COR-L47 (cell line): ENCODE measurements at regions not wholly inside any gene's neighbourhood (a gene's known extent, or its start where the extent isn't known, plus 50 kb on each side); places are given as distances from the start of the nearest gene placed in this dataset.

Experiments used
- DNase-seq: peaks from one replicate; lab custom pipeline; 2025; lab: John Stamatoyannopoulos, UW

- no peak for DNase-seq
Measured at GRCh38 chr6:168968801-168969200, 284.8 kb downstream of the THBS2 start.

GRCh38 chr6:168968228-168968627 is 285.4 kb downstream of the THBS2 start:
- DNase-seq: peak; percentile 56

DNA sequence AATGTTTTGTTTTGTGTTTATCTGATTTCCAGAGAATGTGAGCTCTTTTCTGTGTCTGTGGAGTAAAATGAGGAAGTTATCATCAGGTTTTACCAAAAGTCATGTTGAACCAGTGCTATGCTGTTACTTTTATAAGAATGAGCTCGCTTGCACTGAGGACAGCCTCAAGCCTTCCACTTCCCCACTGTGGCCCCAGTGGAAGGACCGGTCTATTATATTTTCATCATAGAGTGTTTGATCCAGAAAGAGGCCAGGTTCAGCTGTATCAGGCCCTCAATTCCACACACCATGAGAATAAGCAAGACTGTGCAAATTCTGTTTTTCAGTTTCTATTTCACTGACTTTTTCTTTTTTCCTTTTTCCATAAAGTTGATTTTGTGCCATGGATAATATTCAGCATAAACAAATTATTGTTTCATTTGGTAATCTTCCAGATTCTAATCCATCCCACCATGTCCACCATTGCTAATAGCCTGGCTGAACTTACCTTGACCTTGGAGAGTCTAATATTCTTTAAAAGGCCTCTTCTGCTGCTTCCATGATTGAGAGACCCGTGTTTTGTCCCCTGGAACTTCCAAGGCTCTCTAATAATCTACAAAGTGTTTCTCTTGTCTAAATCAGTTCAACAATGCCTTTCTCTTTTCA is 286.2 kb downstream of the THBS2 start:
- DNase-seq: no peak

- no peak for DNase-seq
Measured at GRCh38 chr6:168964138-168964835, 289.4 kb downstream of the THBS2 start.

DNA sequence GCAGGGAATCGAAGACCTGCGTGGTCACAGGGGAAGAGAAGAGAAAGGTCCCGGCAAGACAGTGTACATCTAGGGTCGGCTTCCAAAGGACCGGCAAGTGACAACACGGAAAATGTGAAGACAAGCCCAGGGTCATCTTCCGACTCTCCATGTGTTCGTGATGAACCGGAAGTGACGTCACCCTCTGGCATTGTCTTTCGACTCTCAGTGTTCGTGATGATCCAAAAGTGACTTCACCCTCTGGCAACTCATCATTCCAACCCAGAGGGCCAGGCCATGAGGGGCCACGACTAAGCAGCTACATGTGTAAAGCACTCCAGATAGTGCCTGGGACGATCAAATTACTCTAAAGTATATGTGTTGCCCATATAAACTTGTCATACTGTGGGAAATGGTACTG is 290.8 kb downstream of the THBS2 start:
- no peak for DNase-seq

DNA sequence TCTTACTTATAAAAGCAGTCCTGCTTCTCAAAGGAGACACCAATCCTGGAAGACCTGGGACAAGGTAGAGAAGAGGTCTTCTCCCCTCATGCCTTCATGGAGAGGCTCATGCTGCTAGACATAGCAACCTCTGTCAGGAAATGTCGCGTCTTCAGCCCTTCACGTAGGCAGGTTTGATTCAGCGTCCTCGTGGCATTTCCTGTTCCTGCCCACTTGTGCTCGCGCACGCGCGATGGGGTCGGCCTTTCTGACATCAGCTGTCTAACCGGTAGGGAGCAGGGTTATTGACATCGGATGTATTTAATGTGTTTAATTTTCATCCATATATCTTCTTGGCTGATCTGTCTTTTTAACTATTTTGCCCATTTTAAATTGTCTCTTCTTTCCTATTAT is 292.4 kb downstream of the THBS2 start:
- no peak for DNase-seq

DNA sequence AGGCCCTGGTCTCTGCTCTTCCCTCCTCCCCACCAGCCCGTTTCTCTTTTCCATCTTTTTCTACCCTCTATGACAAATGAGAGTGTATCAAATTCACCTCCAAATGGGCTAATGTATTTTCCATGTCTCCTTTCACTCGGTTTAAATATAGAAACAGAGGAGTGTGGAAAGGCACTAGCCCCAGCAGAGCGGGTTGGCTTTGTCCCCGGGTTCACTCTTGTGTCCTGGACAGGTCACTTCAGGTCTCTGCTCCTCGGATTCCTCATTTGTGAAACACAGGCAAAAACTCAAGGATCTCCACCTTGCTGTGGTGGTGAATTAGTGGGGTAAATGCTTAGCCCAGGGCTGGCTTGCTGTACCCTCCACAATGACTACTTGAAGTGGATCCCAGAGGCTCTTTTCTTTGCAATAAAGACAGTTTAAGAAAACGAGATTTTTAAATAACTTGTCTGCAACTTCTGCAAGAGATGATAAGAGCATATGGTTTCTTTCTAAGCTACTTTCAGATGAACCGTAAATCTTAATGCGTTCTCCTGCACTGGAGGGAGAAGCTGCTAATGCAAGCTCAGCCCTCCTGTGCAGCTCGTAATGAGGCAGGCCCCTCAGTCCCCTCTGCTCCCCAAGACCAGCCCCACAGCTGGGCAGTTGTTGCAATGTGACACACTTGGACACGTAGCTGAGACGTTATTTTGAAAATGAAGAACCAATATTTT is 292.9 kb downstream of the THBS2 start:
- DNase-seq: no peak

DNA sequence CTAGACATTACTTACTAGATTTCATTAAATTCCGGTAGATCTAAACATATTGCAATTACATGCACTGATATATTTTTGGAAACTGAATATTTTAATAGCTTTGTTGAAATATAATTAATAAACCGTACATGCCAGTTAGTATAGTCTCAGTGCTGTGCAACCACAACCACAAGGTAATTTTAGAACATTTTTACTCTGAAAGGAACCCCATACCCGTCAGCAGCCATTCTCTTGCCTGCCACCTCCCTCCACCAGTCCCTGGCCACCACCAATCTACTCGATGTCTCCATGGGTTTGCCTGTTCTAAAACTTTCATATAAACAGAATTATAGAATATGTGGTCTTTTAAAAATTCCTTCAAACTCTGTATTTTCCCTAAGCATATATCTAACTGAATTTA is 293.9 kb downstream of the THBS2 start:
- DNase-seq: no peak

GRCh38 chr6:168956884-168957730 is 296.5 kb downstream of the THBS2 start:
- DNase-seq: peak; percentile 26

- DNase-seq: no peak
Measured at GRCh38 chr6:168956141-168956838, 297.4 kb downstream of the THBS2 start.

DNA sequence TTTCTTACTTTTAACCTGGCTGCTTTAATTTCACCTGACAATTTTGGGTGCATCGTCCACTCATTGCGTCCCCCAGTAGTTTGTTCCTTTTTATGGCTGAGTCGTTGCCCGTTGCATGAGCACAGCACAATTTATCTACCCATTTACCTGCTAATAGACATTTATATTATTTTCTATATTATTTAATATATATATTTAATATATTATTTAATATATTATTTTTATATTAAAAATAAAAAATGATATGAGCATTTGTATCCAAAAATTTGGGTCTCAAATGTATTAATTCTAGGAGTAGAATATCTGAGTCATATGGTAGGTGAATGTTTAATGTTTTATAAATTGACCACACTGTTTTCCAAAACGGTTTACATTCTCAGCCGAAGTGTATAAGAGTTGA is 300.2 kb downstream of the THBS2 start:
- DNase-seq: no peak

DNA sequence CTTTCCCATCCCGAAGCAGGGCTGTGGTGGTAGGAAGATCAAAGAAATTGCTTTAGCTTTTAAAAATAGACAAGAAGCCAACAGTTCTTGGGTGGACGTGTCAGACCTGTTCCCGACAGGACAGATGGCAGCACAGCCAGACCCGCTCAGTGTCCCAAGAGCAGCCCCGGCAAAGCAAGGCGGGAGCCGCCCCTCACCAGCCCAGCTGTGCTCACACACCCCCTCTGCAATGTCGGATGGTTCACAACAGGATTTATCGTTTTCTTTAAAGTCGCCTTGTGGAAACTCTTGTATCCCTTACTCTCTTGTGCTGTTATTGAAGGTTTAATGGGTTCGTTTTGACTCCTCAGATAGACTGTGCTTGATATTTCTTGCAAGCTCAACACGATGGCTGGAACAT is 302.4 kb downstream of the THBS2 start:
- no peak for DNase-seq

GRCh38 chr6:168950858-168951214 is 302.8 kb downstream of the THBS2 start:
- DNase-seq: no peak

DNA sequence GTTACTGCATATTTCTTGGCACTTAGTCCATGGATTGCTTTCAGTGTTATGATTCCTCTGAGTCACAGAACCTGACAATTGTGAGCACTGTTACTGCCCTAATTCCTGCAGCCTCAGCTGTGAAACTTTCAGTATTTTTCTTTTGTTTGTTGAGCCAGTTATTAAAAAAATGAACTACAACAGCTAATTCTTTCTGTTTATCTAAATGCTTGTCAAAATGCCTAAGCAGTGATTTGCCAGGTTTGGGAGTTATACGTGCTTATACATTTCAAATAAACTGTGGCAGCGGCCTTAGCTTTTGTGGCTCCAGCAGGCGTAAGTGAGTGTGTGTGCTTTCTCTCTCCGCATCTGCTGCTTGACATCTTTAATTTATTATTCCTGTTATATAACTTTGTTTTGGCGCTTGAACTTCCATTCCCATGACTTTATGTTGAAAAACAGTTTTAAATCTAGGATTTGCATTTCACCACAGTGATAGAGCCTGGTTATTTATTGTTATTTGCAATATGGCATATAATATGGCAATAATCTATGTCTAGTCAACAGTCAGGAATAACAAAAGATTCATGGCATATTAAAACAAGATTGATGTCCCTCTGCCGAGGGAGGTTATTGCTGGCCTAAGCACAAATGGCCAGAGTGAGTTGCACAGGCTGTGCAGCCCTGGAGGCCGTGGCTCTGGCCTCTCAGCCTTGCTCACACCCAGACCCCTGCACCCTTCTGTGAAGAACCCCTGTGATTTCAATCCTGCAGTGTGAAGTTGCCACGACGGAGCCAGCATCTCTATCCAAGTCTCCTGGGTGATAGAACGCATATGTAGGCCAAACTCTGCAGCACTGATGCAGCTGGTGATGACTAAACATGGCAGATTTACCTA is 303.4 kb downstream of the THBS2 start:
- DNase-seq: no peak

DNA sequence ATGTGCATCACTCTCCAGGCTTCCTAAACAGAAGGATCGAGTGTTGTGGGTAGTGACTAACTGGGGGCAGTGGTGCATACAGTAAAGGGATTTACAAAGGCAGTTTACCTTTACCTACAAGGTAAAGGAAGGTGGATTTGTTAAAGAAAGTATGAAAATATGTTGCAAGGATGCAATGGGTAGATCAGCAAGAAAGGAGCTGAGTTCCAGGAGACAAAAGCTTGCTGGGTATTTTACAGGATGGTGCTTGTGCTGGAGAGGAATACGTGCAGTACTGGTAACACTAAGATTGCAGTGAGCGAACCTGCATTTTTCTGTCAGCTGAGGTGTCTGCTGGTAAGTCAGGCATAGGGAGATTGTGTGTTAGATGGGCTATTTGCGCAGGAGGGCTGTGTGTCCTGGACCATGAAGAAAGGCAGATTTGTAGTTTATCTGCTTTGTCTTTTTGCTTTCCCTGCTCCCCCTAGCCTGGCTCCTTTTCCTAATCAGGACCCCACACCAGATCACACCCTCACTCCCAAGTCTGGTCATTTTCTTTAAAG is 304.6 kb downstream of the THBS2 start:
- no peak for DNase-seq

DNA sequence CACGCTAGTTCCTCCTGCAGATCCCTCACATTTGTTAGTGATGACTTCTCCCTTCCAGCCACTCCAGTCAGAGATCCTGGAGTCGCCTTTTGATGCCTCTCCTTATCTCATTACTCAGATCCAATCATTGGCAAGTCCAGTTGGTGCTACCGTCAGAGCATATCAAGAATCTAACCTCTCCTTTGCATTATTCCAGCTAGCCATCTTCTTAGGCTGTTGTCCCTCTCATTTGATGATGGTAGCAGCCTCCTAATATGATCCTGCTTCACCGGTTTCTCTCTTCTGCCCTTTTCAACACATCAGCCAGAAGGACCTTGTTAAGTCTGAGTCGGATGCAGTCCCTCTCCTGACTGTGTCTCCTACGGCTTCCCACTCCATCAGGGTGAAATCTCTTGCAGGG is 305.6 kb downstream of the THBS2 start:
- no peak for DNase-seq

DNA sequence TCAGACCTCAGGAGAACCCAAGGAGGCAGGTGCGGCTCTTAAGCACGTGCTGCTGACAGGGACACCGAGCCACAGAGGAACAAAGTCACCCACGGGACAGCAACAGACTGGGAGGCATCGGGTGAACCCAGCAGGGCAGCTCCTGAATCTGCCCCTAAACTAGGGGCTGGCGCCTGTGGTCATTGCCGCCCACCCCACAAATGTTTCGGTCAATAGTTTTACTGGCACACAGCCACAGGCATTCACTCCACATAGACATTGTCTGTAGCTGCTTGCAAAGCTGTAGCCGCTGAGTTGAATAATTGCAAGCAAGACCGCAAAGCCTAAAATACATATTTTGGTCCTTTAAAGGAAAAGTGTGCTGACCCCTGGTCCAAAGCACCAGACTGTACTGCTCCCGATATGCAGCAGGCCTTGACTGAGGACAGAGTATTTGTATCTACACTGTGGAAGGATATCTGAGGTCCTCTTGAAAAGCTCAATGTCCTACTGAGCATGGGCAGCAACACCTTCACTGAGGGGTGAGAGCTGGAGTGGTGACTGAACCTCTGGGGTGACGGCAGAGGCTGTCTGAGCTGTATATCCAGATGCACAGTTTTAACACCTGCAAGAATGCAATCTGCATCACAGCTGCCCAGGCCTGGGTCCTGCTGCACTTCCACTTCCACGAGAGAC is 310.3 kb downstream of the THBS2 start:
- no peak for DNase-seq

DNA sequence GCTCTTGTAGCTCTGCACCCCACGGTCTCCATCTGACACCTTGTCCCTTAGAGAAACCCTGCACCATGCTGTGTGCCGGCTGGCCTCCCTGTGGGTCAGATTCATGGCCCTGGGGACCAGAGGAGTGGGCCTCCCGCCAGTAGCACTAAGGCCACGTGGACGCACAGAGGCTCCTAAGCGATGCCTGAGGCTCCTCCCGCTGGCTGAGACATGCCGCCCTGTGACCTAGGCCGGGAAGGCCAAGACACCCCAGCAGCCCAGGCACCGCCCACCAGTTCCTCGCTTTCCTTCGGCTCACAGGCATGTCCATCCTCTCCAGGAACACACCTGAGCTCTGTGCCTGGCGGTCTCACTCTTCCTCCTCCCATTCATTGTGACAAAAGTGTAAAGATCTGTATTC is 311.0 kb downstream of the THBS2 start:
- no peak for DNase-seq

DNA sequence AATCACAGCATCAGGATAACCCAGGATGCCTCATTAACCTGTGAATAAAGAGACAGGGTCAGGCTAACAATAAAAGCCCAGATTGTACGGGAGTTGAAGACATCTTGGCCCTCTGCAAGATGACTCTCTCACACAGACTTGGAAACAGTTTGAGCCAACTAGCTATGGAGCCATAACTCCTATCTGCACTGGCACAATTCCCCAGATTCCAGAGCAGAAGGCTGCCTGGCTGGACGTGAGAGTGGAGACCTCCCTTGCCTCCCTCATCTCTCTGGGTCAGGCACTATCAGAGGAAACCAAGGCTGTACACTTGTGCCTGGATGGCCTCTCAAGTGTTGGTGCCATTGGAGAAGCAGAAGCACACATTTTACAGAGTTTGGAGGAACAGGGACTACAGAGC is 312.6 kb downstream of the THBS2 start:
- DNase-seq: no peak

DNA sequence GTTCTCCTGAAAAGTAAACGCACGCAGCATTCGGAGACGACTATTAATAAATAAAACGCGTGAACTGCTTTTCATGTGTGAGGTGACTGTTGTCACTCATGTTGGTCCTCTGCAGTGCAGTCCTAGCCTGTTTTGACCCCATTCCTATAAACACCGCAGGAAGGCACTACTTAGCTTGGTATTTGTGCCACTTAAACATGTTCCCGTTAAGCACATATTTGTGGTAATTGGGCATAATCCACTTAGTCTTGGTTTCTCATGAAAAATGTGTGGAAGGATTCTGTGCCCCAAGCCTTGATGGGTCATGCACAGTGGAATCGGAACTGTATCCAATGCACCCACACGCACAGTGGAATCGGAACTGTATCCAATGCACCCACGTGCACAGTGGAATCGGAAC is 313.9 kb downstream of the THBS2 start:
- no peak for DNase-seq
